KMS-11 (cell line): ENCODE measurements at regions not wholly inside any gene's neighbourhood (a gene's known extent, or its start where the extent isn't known, plus 50 kb on each side); places are given as distances from the start of the nearest gene placed in this dataset.
"Not testable (repeated sequence)": the region's sequence is repeated elsewhere in the genome, so short reads cannot be mapped to it uniquely, and the experiment has no call there.

Source experiments
- H2AFZ ChIP-seq: fragments of 200-600 bp; sonication (generic); 2 replicates; pipeline ENCODE4 v1.6.1; 2016; ENCODE audit warnings: antibody characterized with exemption, mixed run types, low read depth
- H3K27ac ChIP-seq: fragments of 200-600 bp; sonication (generic); 2 replicates; pipeline ENCODE4 v1.6.1; 2016; ENCODE audit warnings: mild to moderate bottlenecking, mixed run types
- H3K27me3 ChIP-seq: fragments of 200-600 bp; sonication (generic); 2 replicates; pipeline ENCODE4 v1.6.1; 2017; ENCODE audit warnings: mild to moderate bottlenecking, low read depth, mixed run types, moderate library complexity; ENCODE audit not compliant: insufficient read depth
- H3K36me3 ChIP-seq: fragments of 200-600 bp; sonication (generic); 2 replicates; pipeline ENCODE4 v1.6.1; 2017; ENCODE audit warnings: mild to moderate bottlenecking, mixed run types; ENCODE audit not compliant: insufficient read depth
- H3K4me1 ChIP-seq: fragments of 200-600 bp; sonication (generic); 2 replicates; pipeline ENCODE4 v1.6.1; 2016; ENCODE audit warnings: mild to moderate bottlenecking, low read depth, mixed run types; ENCODE audit not compliant: poor library complexity, severe bottlenecking
- H3K4me2 ChIP-seq: fragments of 200-600 bp; sonication (generic); 2 replicates; pipeline ENCODE4 v1.7.0; 2016; ENCODE audit warnings: mild to moderate bottlenecking, mixed run types
- H3K4me3 ChIP-seq: fragments of 200-600 bp; sonication (generic); IDR thresholded peaks from 2 replicates; pipeline ENCODE4 v1.6.1; 2017; ENCODE audit warnings: low read depth, low read length, mixed read lengths; ENCODE audit not compliant: insufficient read depth
- H3K79me2 ChIP-seq: fragments of 200-600 bp; sonication (generic); 2 replicates; pipeline ENCODE4 v1.6.1; 2016; ENCODE audit warnings: low read depth, mixed run types; ENCODE audit not compliant: insufficient read depth
- H3K9ac ChIP-seq: fragments of 200-600 bp; sonication (generic); 2 replicates; pipeline ENCODE4 v1.6.1; 2016; ENCODE audit warnings: mild to moderate bottlenecking, mixed run types
- H4K20me1 ChIP-seq: fragments of 200-600 bp; sonication (generic); 2 replicates; pipeline ENCODE4 v1.6.1; 2016; ENCODE audit warnings: mild to moderate bottlenecking, mixed run types; ENCODE audit not compliant: insufficient read depth
- CTCF ChIP-seq: fragments of 200-600 bp; sonication (generic); conservative IDR thresholded peaks from 2 replicates; pipeline ENCODE4 v1.6.1; 2017; ENCODE audit warnings: low read depth, mild to moderate bottlenecking, antibody characterized with exemption, low read length, moderate library complexity, mixed read lengths

- Histone ChIP-seq H3K27me3 (no peaks in the 10 kb centered on the region), H2AFZ (no peak overlapping the region), H3K27ac (no peak overlapping the region), H3K4me2 (no peak overlapping the region), H3K9ac (no peak overlapping the region), H4K20me1 (no peaks in the 10 kb centered on the region), H3K79me2 (no peaks in the 10 kb centered on the region), H3K4me3 (no peak overlapping the region), H3K4me1 (no peaks in the 10 kb centered on the region), H3K36me3 (no peaks in the 10 kb centered on the region)
- no peak for TF ChIP-seq CTCF
These were observed 1093.0 kb downstream of the GATA3 start for GRCh38 chr10:9147475-9147874.

GRCh38 chr10:9149134-9149533 lies 1094.6 kb downstream of the GATA3 start:
- no peak overlapping the region for H3K27ac ChIP-seq
- no peaks in the 10 kb centered on the region for H3K36me3 ChIP-seq
- H3K4me1 ChIP-seq = no peaks in the 10 kb centered on the region
- H4K20me1 ChIP-seq = no peaks in the 10 kb centered on the region
- no peaks in the 10 kb centered on the region for H3K79me2 ChIP-seq
- H3K4me2 ChIP-seq = no peak overlapping the region
- no peak overlapping the region for H3K4me3 ChIP-seq
- H2AFZ ChIP-seq = no peak overlapping the region
- no peak overlapping the region for H3K9ac ChIP-seq
- no peak for TF ChIP-seq CTCF
- no peaks in the 10 kb centered on the region for H3K27me3 ChIP-seq

- H2AFZ ChIP-seq, H3K36me3 ChIP-seq, H3K79me2 ChIP-seq, H3K27ac ChIP-seq, H4K20me1 ChIP-seq, H3K9ac ChIP-seq, H3K4me2 ChIP-seq, H3K4me1 ChIP-seq, H3K27me3 ChIP-seq, H3K4me3 ChIP-seq: not testable (repeated sequence)
These were observed 1098.6 kb downstream of the GATA3 start for GRCh38 chr10:9153057-9153456.

- Histone ChIP-seq H3K9ac (no peak overlapping the region), H3K36me3 (no peaks in the 10 kb centered on the region), H3K27me3 (no peaks in the 10 kb centered on the region), H3K4me1 (no peaks in the 10 kb centered on the region), H3K27ac (no peak overlapping the region), H2AFZ (no peak overlapping the region), H3K4me2 (no peak overlapping the region), H4K20me1 (no peaks in the 10 kb centered on the region), H3K79me2 (no peaks in the 10 kb centered on the region), H3K4me3 (no peak overlapping the region)
- TF ChIP-seq CTCF = no peak
These were observed 1103.2 kb downstream of the GATA3 start for GRCh38 chr10:9157656-9158055.

GRCh38 chr10:9158675-9159074 lies 1104.2 kb downstream of the GATA3 start:
- H3K9ac ChIP-seq = no peak overlapping the region
- no peak overlapping the region for H3K27ac ChIP-seq
- no peaks in the 10 kb centered on the region for H3K36me3 ChIP-seq
- no peak overlapping the region for H2AFZ ChIP-seq
- H3K4me3 ChIP-seq = no peak overlapping the region
- no peak overlapping the region for H3K4me2 ChIP-seq
- no peaks in the 10 kb centered on the region for H4K20me1 ChIP-seq
- no peaks in the 10 kb centered on the region for H3K27me3 ChIP-seq
- no peaks in the 10 kb centered on the region for H3K79me2 ChIP-seq
- no peaks in the 10 kb centered on the region for H3K4me1 ChIP-seq
- no peak for TF ChIP-seq CTCF
